ENCODE measurements at regions not wholly inside any gene's neighbourhood (a gene's known extent, or its start where the extent isn't known, plus 50 kb on each side); places are given as distances from the start of the nearest gene placed in this dataset.

GRCh38 chr1:191460234-191460633 lies 698.0 kb upstream of the RGS18 start:
- no peaks in the 10 kb centered on the region; a peak in 1 of 5 replicates for H3K27me3 ChIP-seq (ENCODE audit: control insufficient read depth in 1 of 2, insufficient read depth in 2 of 2, low read length in 2 of 2)
- H3K4me3 ChIP-seq (replicated peaks in 1 of 3; ENCODE audit: insufficient read depth in 1 of 3, low read depth in 2 of 3, low read length in 3 of 3): no peak overlapping the region
- FAIRE-seq (no peak), ATAC-seq (no peak), DNase-seq (ENCODE audit: low spot score) (no peak)
- H2AFZ ChIP-seq (ENCODE audit: low read length): no peak overlapping the region
- no peaks in the 10 kb centered on the region for H3K9me3 ChIP-seq (ENCODE audit: low read length)
- no peaks in the 10 kb centered on the region for H4K20me1 ChIP-seq (ENCODE audit: insufficient read depth, low read length)
- no peak overlapping the region for H3K9ac ChIP-seq (ENCODE audit: insufficient read depth, low read depth, low read length)
- TF ChIP-seq CHD2 (IDR thresholded peaks at IDR 0.05; ENCODE audit: low read depth, low read length) (no peak), FOXM1 (CRISPR knock-in tag; IDR thresholded peaks at IDR 0.05) (no peak)
- in situ Hi-C loops (cut with HindIII; ENCODE audit: extremely low pct_ligation_motif_present, low pct_unique_long_range_greater_than_20kb): no loop called here
- no peaks in the 10 kb centered on the region for H3K79me2 ChIP-seq (ENCODE audit: insufficient read depth, low read length)
- no peaks in the 10 kb centered on the region for H3K36me3 ChIP-seq (replicated peaks in 1 of 2; ENCODE audit: control insufficient read depth in 1 of 2, insufficient read depth in 2 of 2, low read length in 2 of 2)
- H3K4me1 ChIP-seq (ENCODE audit: insufficient read depth, low read length): no peaks in the 10 kb centered on the region
- POLR2A ChIA-PET: no interaction called here
- intact Hi-C loops (cut with micrococcal nuclease; ENCODE audit: unreplicated experiment): no loop called here
- BruUV-seq (replicated peaks): no TSS peak
- no peak overlapping the region for H3K27ac ChIP-seq (ENCODE audit: extremely low read length, insufficient read depth, low read length)
- no peak overlapping the region for H3K4me2 ChIP-seq (ENCODE audit: low read depth, low read length)
- CTCF ChIA-PET (ENCODE audit: low intra/inter-chr PET ratio, low total read pairs): no interaction called here

DNA sequence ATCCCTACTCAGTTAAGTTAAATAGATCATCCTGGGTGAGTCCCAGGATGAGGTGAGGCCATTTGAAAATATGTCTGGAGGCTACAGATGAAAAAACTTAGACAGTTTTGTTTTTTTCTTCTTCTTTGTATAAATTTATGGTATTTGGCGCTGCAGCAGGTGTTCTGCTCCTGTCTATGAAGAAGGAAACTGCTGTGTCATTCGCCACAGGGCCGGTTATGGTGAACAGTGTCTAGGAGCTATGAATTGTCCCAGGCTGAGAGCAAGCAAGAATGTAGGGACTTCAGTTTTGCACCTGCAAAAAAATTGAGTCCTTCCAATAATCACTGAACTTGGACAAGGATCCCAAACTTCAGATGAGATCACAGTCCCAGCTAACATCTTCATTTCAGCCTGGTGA lies 674.3 kb upstream of the RGS18 start:
- H3K9ac ChIP-seq (ENCODE audit: insufficient read depth, low read depth, low read length): no peak overlapping the region

More for the DNA sequence above, 674.3 kb upstream of the RGS18 start:
- Histone ChIP-seq H3K4me3 (replicated peaks in 1 of 3; ENCODE audit: insufficient read depth in 1 of 3, low read depth in 2 of 3, low read length in 3 of 3) (no peak overlapping the region), H4K20me1 (ENCODE audit: insufficient read depth, low read length) (no peaks in the 10 kb centered on the region), H3K79me2 (ENCODE audit: insufficient read depth, low read length) (no peaks in the 10 kb centered on the region), H3K27ac (ENCODE audit: extremely low read length, insufficient read depth, low read length) (no peak overlapping the region), H3K4me2 (ENCODE audit: low read depth, low read length) (no peak overlapping the region), H3K9me3 (ENCODE audit: low read length) (no peaks in the 10 kb centered on the region), H3K36me3 (replicated peaks in 1 of 2; ENCODE audit: control insufficient read depth in 1 of 2, insufficient read depth in 2 of 2, low read length in 2 of 2) (no peaks in the 10 kb centered on the region), H3K4me1 (ENCODE audit: insufficient read depth, low read length) (no peaks in the 10 kb centered on the region), H2AFZ (ENCODE audit: low read length) (no peak overlapping the region), H3K27me3 (ENCODE audit: control insufficient read depth in 1 of 2, insufficient read depth in 2 of 2, low read length in 2 of 2) (no peaks in the 10 kb centered on the region)
- ChIA-PET POLR2A (no interaction called here), CTCF (ENCODE audit: low intra/inter-chr PET ratio, low total read pairs) (no interaction called here)
- intact Hi-C loops (cut with micrococcal nuclease; ENCODE audit: unreplicated experiment): no loop called here
- FAIRE-seq (no peak), DNase-seq (ENCODE audit: low spot score) (no peak), ATAC-seq (no peak)
- TF ChIP-seq ATAD3A (CRISPR knock-in tag; IDR thresholded peaks at IDR 0.05) (no peak), ZNF224 (CRISPR knock-in tag; IDR thresholded peaks at IDR 0.05) (no peak), ZNF446 (CRISPR knock-in tag; IDR thresholded peaks at IDR 0.05) (no peak), HNRNPH1 (optimal IDR thresholded peaks at IDR 0.05; ENCODE audit: low read depth, low read length) (no peak), ATF1 (CRISPR knock-in tag; IDR thresholded peaks at IDR 0.05) (no peak), ZNF44 (CRISPR knock-in tag; IDR thresholded peaks at IDR 0.05) (no peak), MYNN (CRISPR knock-in tag; IDR thresholded peaks at IDR 0.05; ENCODE audit: low read depth) (no peak), HCFC1 (IDR thresholded peaks at IDR 0.05; ENCODE audit: low read depth, low read length) (no peak), POLR2A (IDR thresholded peaks at IDR 0.05; ENCODE audit: insufficient read depth in 1 of 2, low read depth in 2 of 2, low read length in 2 of 2) (no peak), ZNF276 (CRISPR knock-in tag; IDR thresholded peaks at IDR 0.05; ENCODE audit: low read depth) (no peak), ZNF138 (CRISPR knock-in tag; IDR thresholded peaks at IDR 0.05; ENCODE audit: low read depth) (no peak), ARNTL (CRISPR knock-in tag; IDR thresholded peaks at IDR 0.05) (no peak), ISX (CRISPR knock-in tag; conservative IDR thresholded peaks at IDR 0.05) (no peak), PRPF4 (IDR thresholded peaks at IDR 0.05; ENCODE audit: low read depth, low read length, poor library complexity, severe bottlenecking) (no peak)
- TF ChIP-seq, protein P1, sequence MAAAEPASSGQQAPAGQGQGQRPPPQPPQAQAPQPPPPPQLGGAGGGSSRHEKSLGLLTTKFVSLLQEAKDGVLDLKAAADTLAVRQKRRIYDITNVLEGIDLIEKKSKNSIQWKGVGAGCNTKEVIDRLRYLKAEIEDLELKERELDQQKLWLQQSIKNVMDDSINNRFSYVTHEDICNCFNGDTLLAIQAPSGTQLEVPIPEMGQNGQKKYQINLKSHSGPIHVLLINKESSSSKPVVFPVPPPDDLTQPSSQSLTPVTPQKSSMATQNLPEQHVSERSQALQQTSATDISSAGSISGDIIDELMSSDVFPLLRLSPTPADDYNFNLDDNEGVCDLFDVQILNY (CRISPR knock-in tag; conservative IDR thresholded peaks at IDR 0.05): no peak
- WGBS (ENCODE audit: low lambda C conversion rate): 0% methylated on average over 3 of the region's 3 CpGs
- in situ Hi-C loops (cut with HindIII; ENCODE audit: extremely low pct_ligation_motif_present, low pct_unique_long_range_greater_than_20kb): no loop called here
- no TSS peak for BruUV-seq (replicated peaks)

Data from HepG2 (cell line).